ENCODE measurements at regions not wholly inside any gene's neighbourhood (a gene's known extent, or its start where the extent isn't known, plus 50 kb on each side); places are given as distances from the start of the nearest gene placed in this dataset.

DNA sequence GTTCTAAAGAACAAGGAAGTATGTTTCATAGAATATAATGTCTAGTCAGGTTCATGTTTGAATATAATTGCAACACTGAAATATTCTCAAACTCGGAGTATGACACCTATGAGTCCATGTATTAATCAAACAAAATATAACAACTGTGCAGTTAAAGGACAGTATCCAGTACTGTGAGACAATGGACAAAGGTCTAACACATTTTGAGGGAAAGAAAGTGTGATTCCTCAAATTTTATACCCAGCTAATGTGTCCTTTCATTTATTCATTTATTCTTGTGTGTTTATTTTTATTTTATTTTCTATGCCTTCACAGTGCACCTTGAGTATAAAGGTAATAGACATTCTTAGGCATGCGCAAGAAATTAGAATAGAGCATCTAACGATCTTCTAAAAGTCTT lies 401.0 kb upstream of the ZFHX3 start:
- no peak for ATAC-seq

DNA sequence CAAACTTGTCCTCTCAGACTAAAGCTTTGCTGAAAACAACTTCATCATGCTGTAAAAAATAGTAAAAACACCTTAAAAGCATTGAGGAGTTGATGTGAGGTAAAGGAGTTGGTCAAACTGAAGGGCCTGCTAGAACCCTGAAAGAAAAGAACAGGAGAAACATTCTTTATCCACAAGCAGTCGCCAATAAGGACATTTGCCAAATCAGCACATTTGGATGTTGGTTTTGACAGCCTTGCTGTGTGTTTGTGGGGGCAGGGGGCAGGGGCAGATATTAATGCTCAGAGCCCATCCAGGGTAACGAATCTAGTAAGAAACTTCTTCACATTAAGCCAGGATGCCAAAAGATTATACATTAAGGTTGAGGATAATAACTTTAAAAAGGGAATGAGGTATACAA lies 399.9 kb upstream of the ZFHX3 start:
- ATAC-seq: no peak

More for the DNA sequence above, 401.0 kb upstream of the ZFHX3 start:
- no peak for DNase-seq

DNA sequence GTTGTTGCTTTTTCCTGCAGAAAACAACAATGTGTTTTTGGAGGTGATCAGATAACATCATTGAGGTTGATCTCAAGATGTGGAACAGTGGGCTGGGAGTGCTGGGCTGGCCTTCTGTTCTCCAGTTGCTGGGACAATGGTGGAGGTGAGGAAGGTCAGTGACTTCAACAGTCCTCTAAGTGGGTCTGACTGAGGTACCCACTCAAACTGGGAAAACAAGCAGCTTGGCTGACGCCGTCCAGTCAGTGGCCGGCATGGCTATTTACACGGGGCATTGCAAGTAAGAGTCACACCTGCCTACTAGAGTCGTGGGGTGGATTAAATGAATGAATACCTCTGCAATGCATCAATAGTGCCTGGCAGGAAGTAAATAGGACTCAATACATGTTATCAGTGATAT lies 386.7 kb upstream of the ZFHX3 start:
- ATAC-seq: no peak
- DNase-seq: no peak

More for the DNA sequence above, 399.9 kb upstream of the ZFHX3 start:
- DNase-seq: no peak

DNA sequence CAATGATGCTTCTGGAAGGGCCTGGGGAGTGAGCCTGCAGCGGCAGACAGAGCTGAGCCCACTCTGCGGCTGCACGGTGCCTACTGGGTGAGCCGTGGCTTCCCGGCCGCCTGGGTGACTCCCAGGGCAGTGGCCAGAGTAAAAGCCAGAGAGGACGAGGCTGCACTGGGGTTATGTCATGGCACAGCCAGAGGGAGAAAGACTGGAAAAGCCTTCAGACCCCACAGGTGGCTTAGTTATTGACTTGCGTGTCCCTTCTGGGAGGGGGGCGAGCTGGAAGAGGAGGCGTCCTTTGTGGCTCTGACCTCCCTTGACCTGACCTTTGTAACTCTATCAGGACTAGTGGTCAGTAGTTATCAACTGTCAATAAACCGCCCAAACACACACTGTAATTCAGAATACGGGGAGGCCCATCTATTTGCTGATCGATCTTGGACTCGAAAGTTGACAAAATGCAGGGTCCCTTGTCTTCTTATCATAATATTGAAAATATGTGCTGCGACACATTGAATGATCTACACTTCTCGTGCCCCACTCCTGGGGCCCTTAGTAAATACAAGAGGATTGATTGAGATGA lies 385.9 kb upstream of the ZFHX3 start:
- DNase-seq: no peak

DNA sequence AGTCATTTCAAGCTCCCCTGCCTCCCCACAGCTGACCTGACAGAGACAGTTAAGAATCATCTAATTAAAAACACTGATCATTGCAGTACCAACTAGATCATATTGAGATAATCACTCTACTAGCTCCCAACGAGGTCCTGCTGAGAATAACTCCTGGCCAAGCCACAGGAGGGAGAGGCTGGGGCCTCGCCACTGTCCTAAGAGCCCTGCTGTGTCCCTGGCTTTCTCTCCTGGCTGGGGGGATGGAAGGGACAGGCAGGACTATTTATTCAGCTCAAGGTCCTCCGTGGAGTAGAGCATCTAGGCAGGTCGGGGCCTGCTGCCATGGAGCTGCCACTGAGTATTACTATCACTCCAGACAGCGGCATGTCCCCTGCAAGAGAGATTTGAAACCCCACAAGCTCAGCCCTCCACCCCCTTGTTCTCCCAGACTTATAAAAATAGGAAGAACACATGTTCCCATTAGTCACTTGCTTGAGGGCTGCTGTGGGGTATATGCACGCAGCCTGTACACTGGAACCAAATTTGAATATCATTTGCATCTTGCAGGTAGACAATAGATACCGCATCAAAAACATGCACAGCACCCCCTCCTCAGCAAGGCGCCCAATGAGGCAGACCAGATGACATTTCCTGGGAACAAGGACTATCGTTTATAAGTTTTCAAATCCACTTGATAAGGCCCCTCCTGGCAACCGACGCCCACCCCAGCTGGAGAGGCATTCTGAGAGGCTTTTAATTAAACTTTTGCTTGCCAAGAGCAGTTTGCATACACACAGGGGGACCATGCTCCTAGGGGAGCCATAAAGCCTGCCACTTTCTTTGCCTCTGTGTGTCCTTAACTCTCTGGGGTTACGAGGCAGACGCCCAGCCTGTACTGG lies 385.2 kb upstream of the ZFHX3 start:
- DNase-seq (no peak), ATAC-seq (no peak)

More for the DNA sequence above, 385.9 kb upstream of the ZFHX3 start:
- no peak for ATAC-seq

DNA sequence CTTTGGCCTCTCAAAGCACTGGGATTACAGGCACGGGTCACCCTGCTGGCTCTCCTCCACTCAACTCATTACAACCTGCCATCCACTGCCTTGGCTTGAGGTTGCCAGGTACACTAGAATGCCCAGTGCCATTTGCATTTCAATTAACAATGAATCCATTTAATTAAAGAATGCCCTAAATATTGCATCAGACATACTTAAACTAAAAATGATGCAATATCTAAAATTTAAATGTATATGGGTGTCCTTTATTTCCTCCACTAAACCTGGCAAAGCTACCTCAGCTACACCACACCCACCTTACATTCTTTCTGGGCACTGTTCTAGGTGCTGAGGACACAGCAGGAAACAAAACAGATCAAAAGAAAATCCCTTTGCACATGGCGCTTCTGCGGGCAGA lies 382.2 kb upstream of the ZFHX3 start:
- DNase-seq: no peak
- no peak for ATAC-seq

DNA sequence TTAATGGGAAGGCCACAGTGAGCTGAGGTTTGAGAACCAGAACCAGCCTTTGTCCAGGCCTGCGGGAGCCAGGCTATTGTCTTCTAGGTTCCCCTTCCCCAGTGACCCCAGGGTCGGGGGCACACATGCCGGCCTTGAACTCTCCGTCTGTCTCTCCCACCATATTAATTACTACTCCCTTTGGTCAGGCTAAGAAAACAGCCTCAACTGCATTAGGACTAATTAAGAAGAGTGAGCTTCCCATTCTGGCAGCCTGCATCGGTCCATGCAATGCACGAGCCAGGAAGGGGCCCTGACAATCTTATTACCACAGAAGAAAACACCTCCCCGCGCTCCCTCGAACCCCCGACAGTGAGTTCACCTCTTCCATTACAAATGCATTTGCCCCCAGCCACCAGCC lies 380.2 kb upstream of the ZFHX3 start:
- no peak for DNase-seq
- no peak for ATAC-seq

DNA sequence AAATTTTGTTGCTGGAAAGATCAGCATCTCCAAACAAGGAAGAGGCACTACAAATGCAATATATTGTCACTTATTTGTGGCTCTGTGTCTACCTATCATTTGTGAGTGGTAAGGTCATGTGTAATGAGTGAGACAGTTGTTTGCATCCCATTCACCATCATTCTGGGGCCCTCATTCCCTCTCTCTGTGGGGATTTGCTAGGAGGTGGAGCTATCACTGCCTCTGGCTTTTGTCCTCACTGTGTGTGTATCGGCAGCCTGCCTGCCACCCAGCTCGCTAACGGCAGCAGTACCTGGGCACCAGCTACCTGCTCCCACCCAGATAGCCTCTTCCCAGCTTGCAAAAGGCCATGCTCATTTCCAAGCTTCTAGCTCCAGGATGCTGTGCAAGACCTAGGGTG lies 379.2 kb upstream of the ZFHX3 start:
- DNase-seq (no peak), ATAC-seq (no peak)

DNA sequence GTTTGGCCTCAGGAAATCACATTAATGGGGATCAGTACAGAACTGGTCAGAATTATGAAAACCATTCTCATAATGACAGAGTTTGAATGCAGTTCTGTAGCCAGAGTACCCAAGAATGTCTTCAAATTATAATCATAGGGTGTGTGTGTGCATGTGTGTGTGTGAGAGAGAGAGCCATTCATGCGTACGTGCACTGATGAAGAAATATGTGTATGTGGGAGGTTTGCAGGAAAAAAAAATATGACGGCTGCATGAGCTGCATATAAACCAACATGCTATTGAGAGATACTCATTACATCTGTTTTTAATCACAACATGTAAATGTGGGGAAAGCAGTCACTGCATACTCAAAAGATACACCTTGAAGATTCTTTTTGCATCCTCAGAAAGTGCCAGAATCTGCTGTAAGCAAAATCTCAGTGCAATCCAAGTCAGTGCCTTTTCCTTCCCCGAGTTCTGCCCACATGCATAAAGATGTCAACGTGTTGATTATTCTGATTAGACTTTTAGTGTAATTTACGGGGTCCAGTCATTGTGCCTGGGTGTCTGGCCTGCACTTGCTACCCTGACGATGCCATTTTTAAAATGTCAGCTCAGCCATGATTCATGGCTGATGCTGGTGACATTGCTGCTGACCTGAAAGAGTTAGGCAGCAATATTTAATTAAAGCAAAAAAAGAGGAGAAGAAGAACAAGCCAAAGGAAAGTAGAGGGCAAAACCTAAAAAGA lies 378.7 kb upstream of the ZFHX3 start:
- DNase-seq: no peak
- no peak for ATAC-seq

DNA sequence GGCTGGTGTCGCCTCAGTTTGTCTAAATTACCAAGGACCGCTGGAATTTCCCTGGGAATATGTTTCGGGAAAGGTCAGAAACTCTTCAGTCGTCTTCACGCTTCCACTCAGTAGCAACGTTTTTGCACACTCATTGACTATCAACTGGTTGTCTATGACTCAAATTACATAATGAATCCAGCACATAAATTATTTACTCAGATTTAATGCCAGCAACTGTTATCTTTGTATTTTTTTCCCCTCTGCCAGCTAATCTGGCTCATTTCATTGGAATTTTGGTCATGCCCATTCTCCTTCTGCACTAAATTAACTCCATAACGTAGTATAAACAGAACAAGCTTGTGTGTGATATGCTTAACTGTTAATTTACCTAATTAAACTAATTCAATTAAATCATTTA lies 372.7 kb upstream of the ZFHX3 start:
- no peak for ATAC-seq
- no peak for DNase-seq

DNA sequence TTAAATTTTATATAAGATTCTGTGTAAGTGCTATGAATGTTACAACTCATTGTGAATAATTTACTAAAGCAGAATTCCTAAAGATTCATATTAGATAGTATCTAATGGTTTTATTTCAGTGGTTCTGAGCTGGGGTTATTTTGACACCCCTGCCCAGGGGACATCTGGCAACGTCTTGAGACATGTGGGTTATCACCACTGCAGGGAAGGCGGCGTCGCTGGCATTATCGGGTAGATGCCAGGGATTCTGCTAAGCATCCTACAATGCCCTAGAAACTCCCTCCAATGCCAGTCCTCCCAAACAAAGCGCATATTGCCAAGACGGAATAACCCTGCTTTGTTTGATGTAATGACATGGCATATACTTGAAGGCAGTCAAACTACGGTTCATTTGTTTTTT lies 372.3 kb upstream of the ZFHX3 start:
- DNase-seq (no peak), ATAC-seq (no peak)

DNA sequence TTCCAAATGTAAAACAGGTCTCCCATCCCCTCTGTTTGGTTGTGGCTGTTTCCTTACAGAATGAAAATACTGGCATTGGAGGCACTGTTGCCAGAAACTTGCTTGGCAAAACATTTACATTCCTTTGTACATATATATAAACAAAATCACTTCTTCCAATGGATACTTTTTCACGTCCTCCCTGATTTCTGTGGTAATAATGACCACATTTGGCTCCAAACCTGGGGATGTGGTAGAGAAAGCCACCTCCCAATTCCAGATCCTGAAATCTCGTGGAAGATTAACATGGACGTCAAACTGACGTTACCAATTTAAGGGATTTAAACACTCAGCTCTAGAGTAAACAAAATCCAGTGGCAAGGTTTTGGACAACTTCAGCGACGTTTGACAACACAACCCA lies 370.8 kb upstream of the ZFHX3 start:
- no peak for ATAC-seq
- no peak for DNase-seq

DNA sequence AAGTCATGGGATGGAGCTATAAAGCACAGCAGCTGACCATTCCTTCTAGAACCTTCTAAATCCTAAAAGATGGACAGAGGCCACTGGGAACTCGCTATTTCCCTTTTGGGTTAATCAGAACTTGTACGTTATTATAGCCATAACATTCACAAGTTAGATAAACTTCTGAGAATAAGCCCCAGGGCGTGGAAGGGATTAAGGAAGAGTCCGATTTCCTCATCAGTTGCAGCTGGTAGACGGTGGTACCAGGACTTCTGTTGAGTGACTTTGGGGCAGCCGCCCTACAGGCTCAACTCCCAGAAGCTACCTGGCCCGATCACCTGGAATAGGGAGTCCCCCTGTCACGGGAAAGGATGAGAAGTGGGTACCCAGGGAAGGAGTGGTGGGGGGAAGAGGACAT lies 370.1 kb upstream of the ZFHX3 start:
- ATAC-seq (no peak), DNase-seq (no peak)

DNA sequence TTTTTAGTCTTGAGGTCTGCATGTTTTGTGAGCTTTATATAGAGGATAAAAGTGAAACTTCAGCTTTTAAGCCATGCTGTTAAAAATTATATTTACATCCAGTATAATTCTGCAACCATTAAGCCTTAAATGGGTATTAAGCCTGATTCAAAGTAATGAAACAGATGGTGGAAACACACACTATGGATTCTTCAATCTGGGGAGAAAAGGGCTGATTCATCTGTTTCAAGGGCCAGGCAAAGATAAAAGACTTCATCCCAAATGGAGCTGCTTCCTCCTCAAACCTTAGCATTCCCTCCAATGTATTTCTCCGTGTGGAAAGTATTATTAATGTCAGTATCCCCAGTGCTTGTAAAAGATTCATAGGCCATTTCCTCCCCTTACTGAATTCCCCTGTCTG lies 367.4 kb upstream of the ZFHX3 start:
- DNase-seq: no peak
- no peak for ATAC-seq

DNA sequence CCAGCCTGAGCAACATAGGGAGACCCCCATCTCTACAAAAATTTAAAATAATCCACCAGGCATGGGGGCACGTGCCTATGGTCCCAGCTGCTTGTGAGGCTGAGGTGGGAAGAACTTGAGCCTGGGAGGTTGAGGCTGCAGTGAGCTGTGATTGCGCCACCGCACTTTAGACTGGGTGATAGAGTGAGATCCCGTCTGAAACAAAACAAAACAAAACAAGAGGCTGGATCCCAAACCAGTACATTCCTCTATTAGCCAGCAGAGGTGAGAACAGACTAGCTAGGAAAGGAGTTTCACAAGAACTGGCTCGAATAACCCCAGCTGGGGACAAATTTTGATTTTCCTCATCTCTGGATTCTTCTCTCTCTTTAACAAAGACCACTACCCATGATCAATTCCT lies 366.7 kb upstream of the ZFHX3 start:
- DNase-seq: no peak
- no peak for ATAC-seq

DNA sequence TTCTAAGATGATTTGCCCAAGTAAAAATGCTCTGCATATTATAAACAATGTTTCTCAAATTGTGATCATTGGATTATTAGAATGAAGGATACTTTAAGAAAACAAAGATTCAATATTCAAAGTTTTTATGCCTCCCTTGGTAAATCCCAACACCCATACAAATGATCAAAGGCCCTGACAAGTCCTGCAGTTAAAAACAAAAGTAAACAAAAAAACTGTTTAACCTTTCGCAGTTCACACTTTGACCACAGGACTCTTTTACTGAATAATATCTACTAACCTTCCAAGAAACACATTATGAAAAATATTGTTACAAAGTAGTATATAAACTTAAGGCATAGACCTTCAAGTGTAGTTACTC lies 365.9 kb upstream of the ZFHX3 start:
- no peak for ATAC-seq
- no peak for DNase-seq

DNA sequence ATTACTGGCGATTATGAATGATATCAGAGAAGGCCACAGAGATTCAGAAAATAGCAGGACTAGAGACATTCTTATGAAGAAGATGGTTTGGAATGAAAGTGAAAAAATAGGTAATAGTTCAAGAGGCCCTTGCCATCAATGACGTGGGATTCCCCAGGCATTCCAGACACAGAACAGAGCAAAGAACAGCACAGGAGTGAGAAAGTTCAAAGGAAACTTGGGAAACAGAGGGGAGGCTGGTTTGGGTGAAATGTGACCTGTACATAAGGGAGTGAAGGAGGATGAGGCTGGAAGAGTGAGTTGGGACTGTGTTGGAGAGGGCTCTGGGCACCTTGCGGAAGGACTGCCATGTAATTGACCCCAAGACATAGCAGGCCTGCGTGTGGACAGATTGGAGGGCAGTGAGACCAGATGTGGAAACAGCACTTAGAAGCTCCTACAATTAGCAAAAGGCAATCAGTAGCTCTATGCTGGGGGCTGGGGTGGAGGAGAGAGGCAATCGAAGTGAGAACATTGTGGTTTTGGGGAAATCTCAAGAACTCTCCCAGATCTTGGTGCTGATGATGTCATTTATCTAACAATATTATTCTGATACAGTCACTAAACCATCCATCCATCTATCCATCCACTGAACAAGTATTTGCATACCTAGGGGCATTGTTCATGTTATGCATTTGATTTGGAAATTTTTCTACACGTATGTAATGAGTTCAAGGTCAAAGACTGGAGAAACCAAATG lies 365.3 kb upstream of the ZFHX3 start:
- DNase-seq (no peak), ATAC-seq (no peak)

DNA sequence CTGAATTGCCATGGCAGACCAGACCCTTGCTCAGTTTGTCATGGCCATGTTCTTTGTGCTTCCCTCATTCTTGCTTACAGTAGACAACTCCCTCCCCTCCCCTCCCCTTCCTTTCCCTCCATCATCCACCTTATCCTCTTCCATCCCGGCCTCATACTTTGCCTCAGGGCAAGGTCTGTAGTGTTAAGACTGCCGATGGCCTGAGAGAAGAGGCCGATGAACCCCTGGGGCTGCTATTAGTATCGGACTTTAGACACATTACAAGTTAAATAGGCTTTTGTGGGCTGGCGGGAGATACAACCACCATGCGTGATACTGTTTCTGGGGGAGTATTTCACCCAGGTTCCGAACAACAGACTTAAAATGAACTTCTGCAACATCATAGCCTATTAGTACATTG lies 364.5 kb upstream of the ZFHX3 start:
- ATAC-seq (no peak), DNase-seq (no peak)

DNA sequence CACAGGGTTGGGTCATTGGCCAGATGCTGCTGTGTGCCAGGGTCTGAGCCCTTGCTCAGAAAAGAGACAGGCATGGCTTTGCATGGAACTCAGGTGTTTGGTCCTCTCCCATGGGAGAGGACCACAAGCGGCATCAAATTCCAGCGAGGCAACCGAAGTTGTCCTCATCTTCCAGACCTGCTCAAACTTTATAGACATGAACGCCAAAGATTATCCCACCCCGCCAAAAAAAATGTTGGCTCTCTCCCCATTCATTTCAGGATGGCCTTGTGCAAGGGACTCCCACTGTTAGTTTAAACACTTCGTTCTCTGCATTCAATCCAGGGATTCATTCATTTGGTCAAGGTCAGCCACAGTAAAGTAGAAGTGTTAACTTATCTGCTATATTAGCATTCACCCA lies 360.8 kb upstream of the ZFHX3 start:
- no peak for ATAC-seq
- no peak for DNase-seq

DNA sequence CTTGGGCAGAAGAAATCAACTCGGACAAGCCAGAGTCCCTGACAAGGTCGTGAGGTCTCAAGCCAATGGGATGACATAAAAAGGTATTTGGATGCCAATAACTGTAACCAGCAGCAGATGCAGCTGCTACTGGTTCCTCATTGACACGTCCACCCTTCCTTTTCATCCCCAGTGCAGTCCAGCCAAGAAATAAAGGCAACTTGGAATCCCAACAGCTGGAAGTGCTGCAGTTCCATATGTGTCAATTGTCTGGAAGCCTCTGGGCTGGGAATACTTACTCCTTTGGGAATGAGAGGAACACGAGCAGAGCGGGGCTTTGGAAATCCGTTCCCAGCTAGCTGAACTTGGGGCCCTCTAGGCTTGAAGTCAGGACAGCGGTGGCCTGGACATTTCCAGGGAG lies 360.4 kb upstream of the ZFHX3 start:
- ATAC-seq (no peak), DNase-seq (no peak)

DNA sequence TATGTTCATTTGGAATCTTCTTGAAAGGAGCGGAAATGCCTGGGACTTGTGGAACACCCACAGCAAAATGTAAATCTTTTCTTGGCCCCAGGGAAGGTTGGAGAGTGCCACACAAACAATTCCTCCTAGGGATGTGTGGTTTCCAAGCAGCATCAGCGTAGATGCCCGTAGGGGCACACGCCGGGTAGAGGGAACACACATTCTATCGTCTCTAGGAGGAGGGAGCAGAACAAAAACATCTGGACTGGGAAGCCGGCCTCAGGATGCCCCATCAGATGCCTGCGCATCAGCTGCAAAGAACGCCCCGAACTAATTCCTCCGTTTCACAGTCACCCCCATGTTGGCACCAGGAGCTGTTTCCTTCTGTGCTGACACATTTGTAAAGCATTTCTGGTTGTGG lies 357.9 kb upstream of the ZFHX3 start:
- DNase-seq (no peak), ATAC-seq (no peak)

DNA sequence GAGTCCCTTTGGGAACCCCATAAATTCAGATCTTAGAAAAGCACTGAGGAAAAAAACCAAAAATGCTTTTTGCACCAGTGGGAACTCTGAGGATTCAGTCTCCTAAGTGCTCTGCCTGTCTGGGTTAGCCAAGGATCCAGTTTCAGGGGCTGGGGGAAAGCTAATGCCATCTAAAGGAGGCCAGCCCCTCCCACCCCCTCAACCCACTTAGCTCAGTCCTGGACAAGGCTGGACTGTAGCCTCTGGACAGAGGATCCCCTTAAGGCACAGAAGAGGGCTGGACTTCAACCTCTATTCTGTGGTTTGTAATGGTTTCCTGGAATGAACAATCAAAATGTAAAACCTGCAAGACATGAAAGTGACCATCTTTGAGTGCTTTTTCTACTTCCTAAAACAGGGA lies 356.1 kb upstream of the ZFHX3 start:
- DNase-seq (no peak), ATAC-seq (no peak)

DNA sequence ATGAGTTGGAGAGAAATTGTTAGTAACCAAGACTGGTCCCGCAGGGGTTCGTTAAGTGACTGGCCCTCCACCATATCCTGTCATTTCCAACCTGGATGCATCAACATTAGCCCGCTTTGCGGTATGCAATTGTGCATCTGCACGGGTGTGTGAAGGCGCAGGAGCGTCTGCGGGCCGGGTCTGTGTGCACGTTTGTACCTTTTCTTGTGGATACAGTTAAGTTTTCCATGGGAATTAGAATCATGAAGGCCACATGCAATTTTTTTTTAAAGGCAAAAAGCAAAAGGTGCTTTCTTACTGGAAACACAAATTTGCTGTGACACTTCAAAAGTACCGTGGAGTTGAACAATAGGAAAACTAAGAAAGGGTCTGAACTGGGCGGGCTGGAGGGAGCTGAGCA lies 355.4 kb upstream of the ZFHX3 start:
- ATAC-seq: no peak
- DNase-seq: no peak
